GM21447 (cell line): ENCODE measurements at regions not wholly inside any gene's neighbourhood (a gene's known extent, or its start where the extent isn't known, plus 50 kb on each side); places are given as distances from the start of the nearest gene placed in this dataset.
"Not testable (repeated sequence)": the region's sequence is repeated elsewhere in the genome, so short reads cannot be mapped to it uniquely, and the experiment has no call there.

ENCODE experiments used
- ATAC-seq: cut with Tn5 transposase; IDR thresholded peaks from one replicate; pipeline ENCODE4 v1.9.1; 2021; ENCODE audit not compliant: unreplicated experiment

DNA sequence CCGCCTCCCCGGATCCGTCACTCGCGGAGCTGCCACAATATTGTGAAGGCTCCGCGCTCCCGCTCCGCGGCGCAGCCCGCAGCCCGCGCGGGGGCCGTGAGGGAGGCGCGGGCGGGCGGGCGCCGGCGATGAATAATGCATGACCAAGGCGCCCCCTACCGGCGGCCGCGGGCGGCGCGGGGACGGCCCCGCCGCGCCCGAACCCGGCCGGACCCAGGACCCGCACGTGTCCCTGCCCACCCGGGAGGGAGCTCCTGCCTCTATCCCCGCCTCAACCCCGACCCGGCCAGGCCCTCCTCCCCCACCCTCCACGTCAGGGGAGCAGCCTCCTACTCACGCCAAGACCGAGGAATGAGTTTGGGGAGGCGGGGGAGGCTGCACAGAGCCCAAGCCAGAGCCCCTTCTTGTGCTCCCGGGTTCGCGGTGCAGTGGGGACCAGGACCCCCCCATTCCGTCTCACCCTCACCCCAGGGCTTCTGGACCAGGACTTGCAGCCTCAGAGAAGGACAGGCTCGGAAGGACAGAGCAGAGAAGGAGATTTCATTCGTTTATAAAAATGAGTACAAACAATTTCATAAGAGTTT is 70.8 kb upstream of the CASZ1 start:
- no peak for ATAC-seq

GRCh38 chr1:10867914-10868598 is 71.6 kb upstream of the CASZ1 start:
- ATAC-seq = no peak

GRCh38 chr1:10868599-10868965 is 72.1 kb upstream of the CASZ1 start:
- ATAC-seq = no peak

DNA sequence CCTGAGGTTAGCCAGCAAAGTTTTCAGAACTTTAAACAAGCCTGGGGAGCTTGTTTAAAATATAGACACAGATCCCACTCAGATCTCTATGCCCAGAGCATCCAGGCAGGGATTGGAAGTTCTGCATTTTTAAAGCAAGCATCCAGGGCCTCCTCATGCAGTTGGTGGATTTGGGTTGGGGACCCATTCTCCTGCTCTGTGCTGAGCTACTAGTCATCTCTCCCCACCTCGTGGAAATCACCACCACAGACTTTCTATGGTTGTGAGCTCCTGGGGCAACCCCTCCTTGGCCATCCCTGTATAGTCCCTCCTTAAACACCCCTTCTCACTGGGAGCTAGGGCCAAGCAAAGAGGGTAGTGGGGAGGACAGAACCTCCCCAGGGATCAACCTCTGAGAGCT is 73.5 kb upstream of the CASZ1 start:
- ATAC-seq = no peak

DNA sequence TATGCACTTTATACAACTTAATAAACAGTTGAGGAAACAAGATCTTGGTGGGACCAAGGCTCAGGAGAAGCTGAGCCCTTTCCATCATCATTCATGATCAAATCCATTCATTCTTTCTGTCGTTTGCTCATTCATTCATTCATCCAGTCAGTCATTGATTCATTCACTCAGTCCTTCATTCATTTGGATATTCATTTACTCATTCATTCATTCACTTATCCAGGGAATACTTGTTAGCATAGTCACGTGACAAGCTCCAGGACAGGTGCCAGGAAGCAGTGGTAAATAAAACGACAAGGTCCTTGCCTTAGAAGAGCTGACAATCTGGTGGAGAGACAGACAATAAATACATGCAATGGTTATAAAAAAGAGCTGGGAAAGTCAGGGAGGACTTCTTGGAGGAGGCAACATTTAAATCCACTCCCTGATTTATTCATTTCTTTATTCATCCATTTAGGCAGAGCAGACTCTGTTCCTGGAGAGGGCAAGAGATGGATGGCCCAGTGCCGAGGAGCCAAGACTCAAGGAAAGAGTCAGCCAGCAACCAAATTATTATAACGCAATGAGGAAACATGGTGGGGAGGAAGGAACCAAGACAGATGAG is 74.1 kb upstream of the CASZ1 start:
- ATAC-seq = no peak

DNA sequence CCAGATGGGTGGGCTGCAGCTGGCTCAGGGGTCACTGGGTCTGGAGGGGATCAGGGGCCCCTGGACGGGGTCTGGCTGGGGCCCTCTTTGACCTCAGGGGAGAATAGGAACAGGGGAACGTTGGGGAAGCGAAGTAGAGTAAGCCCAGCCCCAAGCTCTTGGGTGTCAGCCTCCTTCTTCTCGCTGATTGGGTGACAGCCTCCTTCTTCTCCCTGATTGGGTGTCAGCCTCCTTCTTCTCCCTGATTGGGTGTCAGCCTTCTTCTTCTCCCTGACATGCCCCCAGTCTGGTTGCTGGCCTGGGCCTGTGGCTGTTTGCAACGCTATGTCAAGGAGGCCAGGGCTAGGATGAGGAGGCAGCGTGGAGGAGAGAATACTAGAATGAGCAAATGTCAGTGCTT is 76.7 kb upstream of the CASZ1 start:
- no peak for ATAC-seq

DNA sequence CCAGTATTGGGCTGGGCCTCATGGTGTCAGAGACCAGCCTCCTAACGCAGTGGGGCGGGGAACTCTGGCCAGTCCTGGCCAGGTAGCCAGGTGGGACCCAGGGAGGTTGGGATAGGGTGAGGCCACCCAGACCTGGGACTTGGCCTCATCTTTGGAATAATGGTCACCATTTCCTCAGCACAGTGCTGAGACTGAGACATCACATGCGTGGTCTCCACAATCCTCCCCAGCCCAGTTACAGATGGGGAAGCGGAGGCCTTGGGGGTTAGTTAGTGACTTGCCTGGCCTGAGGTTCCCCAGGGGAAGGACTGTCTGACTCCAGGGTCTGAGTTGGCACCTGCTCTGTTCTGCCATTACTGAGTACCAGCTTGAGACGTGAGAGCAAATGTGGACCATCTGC is 77.9 kb upstream of the CASZ1 start:
- ATAC-seq = no peak

DNA sequence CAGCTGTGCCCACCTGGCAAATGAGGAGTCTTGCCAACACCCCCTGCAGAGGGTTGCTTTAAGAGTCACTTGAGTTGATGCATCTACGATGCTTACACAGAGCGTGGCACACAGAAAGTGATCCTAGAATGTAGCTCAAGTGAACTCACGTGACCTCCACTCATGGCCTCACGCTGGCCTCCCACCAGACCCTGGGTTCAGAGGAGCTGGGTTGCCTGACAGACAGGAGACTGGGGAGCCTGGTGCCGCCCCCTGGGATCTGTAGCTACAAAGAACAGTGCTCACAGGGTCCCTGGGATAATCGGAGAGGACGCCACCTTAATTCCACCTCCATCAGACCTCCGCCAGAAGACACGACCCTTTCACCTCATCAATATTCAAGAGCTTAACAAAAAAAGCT is 81.4 kb upstream of the CASZ1 start:
- ATAC-seq = no peak

DNA sequence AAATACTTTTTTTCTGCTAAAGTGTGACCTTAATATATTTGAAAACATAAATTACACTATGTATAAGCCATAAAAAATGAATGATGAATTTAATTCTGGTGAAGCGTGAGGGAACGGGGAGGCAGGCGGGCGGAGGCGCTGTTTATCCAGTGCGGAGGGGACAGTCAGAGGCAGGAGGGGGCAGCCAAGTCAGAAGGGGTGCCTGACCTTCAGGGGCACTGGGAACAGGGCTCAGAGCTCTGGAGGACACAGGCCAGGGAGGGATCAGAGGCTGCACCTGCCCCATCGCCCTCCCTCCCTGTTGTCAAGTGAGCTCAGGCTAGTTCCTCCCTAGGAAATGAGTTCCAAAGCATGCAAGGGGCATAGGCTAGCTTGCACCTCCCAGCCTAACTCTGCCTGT is 82.0 kb upstream of the CASZ1 start:
- no peak for ATAC-seq

- ATAC-seq = no peak
These were observed 83.6 kb upstream of the CASZ1 start for GRCh38 chr1:10880063-10880462.

DNA sequence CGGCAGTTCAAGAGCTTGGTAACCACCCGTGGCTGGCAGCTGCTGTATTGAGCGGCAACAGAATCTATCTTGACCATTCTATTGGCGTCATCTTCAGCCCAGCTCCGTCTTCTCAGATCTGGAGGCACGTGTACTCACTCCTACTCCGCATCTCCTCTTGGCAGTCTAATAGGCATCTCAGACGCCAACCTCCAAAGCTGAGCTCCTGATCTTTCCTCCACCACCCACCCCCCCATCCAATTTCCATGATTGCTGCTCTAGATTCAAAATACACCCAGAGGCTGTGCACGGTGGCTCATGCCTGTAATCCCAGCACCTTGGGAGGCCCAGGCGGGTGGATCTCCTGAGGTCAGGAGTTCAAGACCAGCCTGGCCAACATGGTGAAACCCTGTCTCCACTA is 84.6 kb upstream of the CASZ1 start:
- ATAC-seq = no peak

GRCh38 chr1:10882069-10882468 is 85.6 kb upstream of the CASZ1 start:
- no peak for ATAC-seq

DNA sequence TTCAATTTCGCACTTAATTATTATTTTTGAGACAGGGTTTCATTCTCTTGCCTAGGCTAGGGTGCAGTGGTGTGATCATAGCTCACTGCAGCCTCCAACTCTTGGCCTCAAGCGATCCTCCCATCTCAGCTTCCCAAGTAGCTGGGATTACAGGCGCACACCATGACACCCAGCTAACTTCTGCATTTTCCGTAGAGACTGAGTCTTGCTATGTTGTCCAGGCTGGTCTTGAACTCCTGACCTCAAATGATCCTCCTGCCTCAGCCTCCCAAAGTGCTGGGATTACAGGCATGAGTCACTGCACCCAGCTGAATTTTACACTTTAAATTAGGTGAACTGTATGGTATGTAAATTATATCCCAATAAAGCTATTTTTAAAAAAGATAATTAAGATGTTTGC is 90.6 kb upstream of the CASZ1 start:
- ATAC-seq = not testable (repeated sequence)

DNA sequence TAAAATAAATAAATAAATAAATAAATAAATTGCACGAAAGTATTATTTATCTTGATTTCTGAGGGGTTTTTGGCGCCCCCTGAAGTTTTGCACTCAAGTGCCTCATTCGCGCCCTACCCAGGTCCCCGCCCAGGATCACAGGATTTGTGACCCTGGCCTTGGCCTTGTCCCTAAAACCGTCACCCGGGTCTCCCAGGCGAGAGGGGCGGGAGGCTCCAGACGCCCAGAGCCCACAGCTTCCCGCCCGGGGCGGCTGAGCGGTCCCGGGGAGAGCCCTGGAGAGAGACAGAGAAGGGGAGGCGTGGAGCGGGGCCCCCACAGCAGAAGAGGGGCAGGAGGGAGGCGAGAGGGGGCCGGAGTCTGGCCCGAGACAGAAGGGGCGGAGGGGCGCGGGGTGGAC is 91.8 kb upstream of the CASZ1 start:
- no peak for ATAC-seq

- no peak for ATAC-seq
These were observed 92.6 kb upstream of the CASZ1 start for GRCh38 chr1:10888791-10889649.

GRCh38 chr1:10889650-10890353 is 93.4 kb upstream of the CASZ1 start:
- no peak for ATAC-seq

DNA sequence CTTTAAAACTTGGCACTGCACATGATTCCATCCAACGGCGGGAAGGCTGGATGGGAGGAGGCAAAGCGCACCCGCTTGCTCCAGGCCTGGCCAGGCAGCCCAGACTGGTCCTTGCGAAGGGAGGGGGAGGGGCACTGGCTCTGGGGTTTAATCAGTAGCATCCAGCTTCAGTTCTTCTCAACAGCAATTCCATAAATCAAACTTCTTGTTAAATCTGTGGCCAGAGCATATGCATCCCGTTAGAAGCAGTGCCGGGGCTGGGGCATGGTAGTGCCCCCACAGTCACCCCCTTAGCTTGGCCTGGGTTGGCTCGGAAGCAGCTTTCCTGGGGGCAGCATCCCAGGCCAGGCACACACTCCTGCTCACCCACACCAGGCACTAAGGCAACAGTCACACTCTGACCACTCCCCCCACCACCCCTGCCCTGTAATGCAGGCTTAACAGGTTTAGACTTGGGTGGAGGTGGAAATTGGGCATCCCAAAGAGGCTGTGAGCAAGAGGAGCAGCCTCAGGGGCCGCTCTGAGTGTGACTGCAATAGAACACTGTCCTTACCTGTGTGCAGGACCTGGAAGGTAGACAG is 94.1 kb upstream of the CASZ1 start:
- ATAC-seq = no peak

GRCh38 chr1:10891091-10891490 is 94.6 kb upstream of the CASZ1 start:
- no peak for ATAC-seq

DNA sequence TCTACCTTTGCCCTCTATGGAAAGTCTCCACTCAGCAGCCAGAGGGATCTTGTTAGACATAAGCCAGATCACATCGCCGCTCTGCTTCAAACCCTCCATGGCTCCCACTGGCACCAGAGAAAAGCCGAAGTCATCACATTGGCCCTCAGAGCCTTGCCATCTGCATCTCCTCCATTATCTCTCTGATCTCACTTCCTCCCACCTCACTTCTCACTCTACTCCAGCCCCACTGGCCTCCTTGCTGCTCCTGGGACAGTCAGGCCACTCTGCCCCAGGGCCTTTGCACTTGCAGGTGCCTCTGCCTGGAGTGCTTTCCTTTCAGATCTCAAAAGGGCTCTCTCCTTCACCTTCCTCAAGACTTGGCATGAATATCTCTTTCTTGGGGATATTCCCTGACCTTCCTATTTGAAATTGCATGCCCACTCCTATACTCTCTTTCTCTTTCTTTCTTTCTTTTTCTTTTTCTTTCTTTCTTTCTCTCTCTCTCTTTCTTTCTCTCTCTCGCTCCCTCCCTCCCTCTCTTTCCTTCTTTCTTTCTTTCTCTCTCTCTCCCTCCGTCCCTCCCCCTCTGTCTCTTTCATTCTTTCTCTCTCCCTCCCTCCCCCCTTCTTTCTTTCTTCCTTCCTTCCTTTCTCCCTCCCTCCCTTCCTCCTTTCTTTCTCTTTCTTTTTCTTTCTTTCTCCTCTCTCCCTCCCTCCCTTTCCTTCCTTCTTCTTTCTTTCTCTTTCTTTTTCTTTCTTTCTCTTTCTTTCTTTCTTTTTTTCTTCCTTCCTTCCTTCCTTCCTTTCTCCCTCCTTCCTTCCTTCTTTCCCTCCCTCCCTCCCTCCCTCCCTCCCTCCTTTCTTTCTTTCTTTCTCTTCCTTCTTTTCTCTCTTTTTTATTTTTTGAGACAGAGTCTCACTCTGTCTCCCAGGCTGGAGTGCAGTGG is 96.0 kb upstream of the CASZ1 start:
- no peak for ATAC-seq

- ATAC-seq = no peak
These were observed 99.2 kb upstream of the CASZ1 start for GRCh38 chr1:10895621-10896020.
